ENCODE measurements at regions not wholly inside any gene's neighbourhood (a gene's known extent, or its start where the extent isn't known, plus 50 kb on each side); places are given as distances from the start of the nearest gene placed in this dataset.

- DNase-seq (ENCODE audit: low read depth, low spot score), result no peak
- H3K4me3 ChIP-seq (ENCODE audit: insufficient read length, low read depth), result no peak overlapping the region
- no peaks in the 10 kb centered on the region for H3K4me1 ChIP-seq (ENCODE audit: insufficient read depth, insufficient read length)
- no peak overlapping the region for H3K9ac ChIP-seq (ENCODE audit: insufficient read length, low read depth)
- no peak for TF ChIP-seq SUZ12 (IDR thresholded peaks at IDR 0.05; ENCODE audit: extremely low read depth, insufficient read depth, insufficient read length)
- no peak for TF ChIP-seq ZNF274 (IDR thresholded peaks at IDR 0.05; ENCODE audit: low read depth, low read length)
- TF ChIP-seq YY1 (IDR thresholded peaks at IDR 0.05; ENCODE audit: insufficient read depth, insufficient read length), result no peak
- H3K9me3 ChIP-seq (ENCODE audit: insufficient read depth, low read length), result no peaks in the 10 kb centered on the region
- H3K36me3 ChIP-seq (ENCODE audit: insufficient read depth, insufficient read length, low read length), result no peaks in the 10 kb centered on the region
- H3K27me3 ChIP-seq (ENCODE audit: insufficient read depth, insufficient read length), result no peaks in the 10 kb centered on the region
These were observed 1935.1 kb upstream of the PIK3C3 start for GRCh38 chr18:40019797-40020392.

GRCh38 chr18:40018266-40018665 is 1936.8 kb upstream of the PIK3C3 start:
- Histone ChIP-seq H3K36me3 (ENCODE audit: insufficient read depth, insufficient read length, low read length) (no peaks in the 10 kb centered on the region), H3K9ac (ENCODE audit: insufficient read length, low read depth) (no peak overlapping the region), H3K9me3 (ENCODE audit: insufficient read depth, low read length) (no peaks in the 10 kb centered on the region), H3K4me3 (ENCODE audit: insufficient read length, low read depth) (no peak overlapping the region), H3K4me1 (ENCODE audit: insufficient read depth, insufficient read length) (no peaks in the 10 kb centered on the region), H3K27me3 (ENCODE audit: insufficient read depth, insufficient read length) (no peaks in the 10 kb centered on the region)
- TF ChIP-seq ZNF274 (IDR thresholded peaks at IDR 0.05; ENCODE audit: low read depth, low read length) (no peak), SUZ12 (IDR thresholded peaks at IDR 0.05; ENCODE audit: extremely low read depth, insufficient read depth, insufficient read length) (no peak)
- no peak for DNase-seq (ENCODE audit: low read depth, low spot score)

- Histone ChIP-seq H3K27me3 (ENCODE audit: insufficient read depth, insufficient read length) (no peaks in the 10 kb centered on the region), H3K4me1 (ENCODE audit: insufficient read depth, insufficient read length) (no peaks in the 10 kb centered on the region), H3K36me3 (ENCODE audit: insufficient read depth, insufficient read length, low read length) (no peaks in the 10 kb centered on the region), H3K9me3 (ENCODE audit: insufficient read depth, low read length) (no peaks in the 10 kb centered on the region), H3K4me3 (ENCODE audit: insufficient read length, low read depth) (no peak overlapping the region), H3K9ac (ENCODE audit: insufficient read length, low read depth) (no peak overlapping the region)
- no peak for DNase-seq (ENCODE audit: low read depth, low spot score)
- no peak for TF ChIP-seq SUZ12 (IDR thresholded peaks at IDR 0.05; ENCODE audit: extremely low read depth, insufficient read depth, insufficient read length)
- no peak for TF ChIP-seq YY1 (IDR thresholded peaks at IDR 0.05; ENCODE audit: insufficient read depth, insufficient read length)
- no peak for TF ChIP-seq ZNF274 (IDR thresholded peaks at IDR 0.05; ENCODE audit: low read depth, low read length)
These were observed 1938.0 kb upstream of the PIK3C3 start for GRCh38 chr18:40017021-40017420.

- Histone ChIP-seq H3K9me3 (ENCODE audit: insufficient read depth, low read length) (no peaks in the 10 kb centered on the region), H3K9ac (ENCODE audit: insufficient read length, low read depth) (no peak overlapping the region)
- no peak for TF ChIP-seq YY1 (IDR thresholded peaks at IDR 0.05; ENCODE audit: insufficient read depth, insufficient read length)
- no peak for TF ChIP-seq SUZ12 (IDR thresholded peaks at IDR 0.05; ENCODE audit: extremely low read depth, insufficient read depth, insufficient read length)
- no peak for TF ChIP-seq ZNF274 (IDR thresholded peaks at IDR 0.05; ENCODE audit: low read depth, low read length)
These were observed 1938.6 kb upstream of the PIK3C3 start for GRCh38 chr18:40016405-40016804.

GRCh38 chr18:40013001-40013609 is 1941.9 kb upstream of the PIK3C3 start:
- H3K36me3 ChIP-seq (ENCODE audit: insufficient read depth, insufficient read length, low read length), result no peaks in the 10 kb centered on the region
- H3K4me3 ChIP-seq (ENCODE audit: insufficient read length, low read depth), result no peak overlapping the region
- no peaks in the 10 kb centered on the region for H3K9me3 ChIP-seq (ENCODE audit: insufficient read depth, low read length)
- no peak for TF ChIP-seq YY1 (IDR thresholded peaks at IDR 0.05; ENCODE audit: insufficient read depth, insufficient read length)
- TF ChIP-seq ZNF274 (IDR thresholded peaks at IDR 0.05; ENCODE audit: low read depth, low read length), result no peak
- TF ChIP-seq SUZ12 (IDR thresholded peaks at IDR 0.05; ENCODE audit: extremely low read depth, insufficient read depth, insufficient read length), result no peak
- DNase-seq (ENCODE audit: low read depth, low spot score), result no peak
- no peaks in the 10 kb centered on the region for H3K4me1 ChIP-seq (ENCODE audit: insufficient read depth, insufficient read length)
- no peaks in the 10 kb centered on the region for H3K27me3 ChIP-seq (ENCODE audit: insufficient read depth, insufficient read length)
- no peak overlapping the region for H3K9ac ChIP-seq (ENCODE audit: insufficient read length, low read depth)

More at GRCh38 chr18:40016405-40016804, 1938.6 kb upstream of the PIK3C3 start:
- Histone ChIP-seq H3K4me1 (ENCODE audit: insufficient read depth, insufficient read length) (no peaks in the 10 kb centered on the region), H3K27me3 (ENCODE audit: insufficient read depth, insufficient read length) (no peaks in the 10 kb centered on the region), H3K4me3 (ENCODE audit: insufficient read length, low read depth) (no peak overlapping the region), H3K36me3 (ENCODE audit: insufficient read depth, insufficient read length, low read length) (no peaks in the 10 kb centered on the region)
- no peak for DNase-seq (ENCODE audit: low read depth, low spot score)

GRCh38 chr18:40011201-40011600 is 1943.8 kb upstream of the PIK3C3 start:
- TF ChIP-seq SUZ12 (IDR thresholded peaks at IDR 0.05; ENCODE audit: extremely low read depth, insufficient read depth, insufficient read length) (no peak), ZNF274 (IDR thresholded peaks at IDR 0.05; ENCODE audit: low read depth, low read length) (no peak), YY1 (IDR thresholded peaks at IDR 0.05; ENCODE audit: insufficient read depth, insufficient read length) (no peak)
- Histone ChIP-seq H3K27me3 (ENCODE audit: insufficient read depth, insufficient read length) (no peaks in the 10 kb centered on the region), H3K9me3 (ENCODE audit: insufficient read depth, low read length) (no peaks in the 10 kb centered on the region), H3K36me3 (ENCODE audit: insufficient read depth, insufficient read length, low read length) (no peaks in the 10 kb centered on the region), H3K4me3 (ENCODE audit: insufficient read length, low read depth) (no peak overlapping the region), H3K9ac (ENCODE audit: insufficient read length, low read depth) (no peak overlapping the region), H3K4me1 (ENCODE audit: insufficient read depth, insufficient read length) (no peaks in the 10 kb centered on the region)
- no peak for DNase-seq (ENCODE audit: low read depth, low spot score)

GRCh38 chr18:40006634-40007033 is 1948.4 kb upstream of the PIK3C3 start:
- H3K9me3 ChIP-seq (ENCODE audit: insufficient read depth, low read length), result no peaks in the 10 kb centered on the region
- no peak overlapping the region for H3K4me3 ChIP-seq (ENCODE audit: insufficient read length, low read depth)
- H3K4me1 ChIP-seq (ENCODE audit: insufficient read depth, insufficient read length), result no peaks in the 10 kb centered on the region
- H3K27me3 ChIP-seq (ENCODE audit: insufficient read depth, insufficient read length), result no peaks in the 10 kb centered on the region
- H3K36me3 ChIP-seq (ENCODE audit: insufficient read depth, insufficient read length, low read length), result no peaks in the 10 kb centered on the region
- no peak for DNase-seq (ENCODE audit: low read depth, low spot score)
- no peak overlapping the region for H3K9ac ChIP-seq (ENCODE audit: insufficient read length, low read depth)
- TF ChIP-seq YY1 (IDR thresholded peaks at IDR 0.05; ENCODE audit: insufficient read depth, insufficient read length) (no peak), SUZ12 (IDR thresholded peaks at IDR 0.05; ENCODE audit: extremely low read depth, insufficient read depth, insufficient read length) (no peak), ZNF274 (IDR thresholded peaks at IDR 0.05; ENCODE audit: low read depth, low read length) (no peak)

Data from NT2/D1 (cell line).